OCI-LY3 (cell line): ENCODE measurements at regions not wholly inside any gene's neighbourhood (a gene's known extent, or its start where the extent isn't known, plus 50 kb on each side); places are given as distances from the start of the nearest gene placed in this dataset.

Experiments
- H2AFZ ChIP-seq: fragments of 200-600, 300-600 bp; shearing (Covaris generic); 2 replicates; pipeline ENCODE4 v1.6.0; 2014; ENCODE audit warnings: antibody characterized with exemption, low read depth, low read length
- H3K27ac ChIP-seq: fragments of 200-600, 300-600 bp; sonication (generic); 2 replicates; pipeline ENCODE4 v1.5.1; 2014; ENCODE audit warnings: mild to moderate bottlenecking, low read length, moderate library complexity, mixed read lengths
- H3K27me3 ChIP-seq: fragments of 200-600, 300-600 bp; sonication (generic); 2 replicates; pipeline ENCODE4 v1.6.1; 2014; ENCODE audit warnings: low read depth, low read length, mixed read lengths
- H3K36me3 ChIP-seq: fragments of 200-600, 300-600 bp; sonication (generic); replicated peaks from 2 replicates; pipeline ENCODE3; 2014; ENCODE audit warnings: low read depth, low read length, mixed read lengths
- H3K4me1 ChIP-seq: fragments of 300-600, 200-600 bp; sonication (generic); 2 replicates; pipeline ENCODE4 v1.6.1; 2014; ENCODE audit warnings: low read length, mixed read lengths
- H3K4me2 ChIP-seq: fragments of 200-600, 300-600 bp; sonication (generic); 2 replicates; pipeline ENCODE4 v1.6.1; 2014; ENCODE audit warnings: low read length, mixed read lengths
- H3K4me3 ChIP-seq: fragments of 300-600, 200-600 bp; sonication (generic); 2 replicates; pipeline ENCODE4 v1.5.1; 2014; ENCODE audit warnings: antibody characterized with exemption, mild to moderate bottlenecking, low read length, moderate library complexity
- H3K79me2 ChIP-seq: fragments of 300-600, 200-600 bp; shearing (Covaris generic); 2 replicates; pipeline ENCODE4 v1.6.1; 2014; ENCODE audit warnings: mild to moderate bottlenecking, low read length, mixed read lengths
- H3K9ac ChIP-seq: fragments of 300-600, 200-600 bp; shearing (Covaris generic); 2 replicates; pipeline ENCODE4 v1.6.0; 2014; ENCODE audit warnings: mild to moderate bottlenecking, low read length, moderate library complexity
- H3K9me3 ChIP-seq: fragments of 200-600, 300-600 bp; shearing (Covaris generic); 2 replicates; pipeline ENCODE4 v1.6.1; 2014; ENCODE audit warnings: low read length, mixed read lengths; ENCODE audit not compliant: insufficient read depth
- H4K20me1 ChIP-seq: fragments of 200-600, 300-600 bp; sonication (generic); 2 replicates; pipeline ENCODE4 v1.6.1; 2016; ENCODE audit warnings: low read length, mixed read lengths; ENCODE audit not compliant: insufficient read depth
- EZH2phosphoT487 ChIP-seq: fragments of 200-600 bp; shearing (Covaris generic); IDR thresholded peaks from 2 replicates; pipeline ENCODE4 v1.6.1; 2018; ENCODE audit warnings: antibody characterized with exemption, mixed run types, low read depth
- TF ChIP-seq, protein P1 (sequence below): fragments of 200-600, 300-600 bp; sonication (generic); IDR thresholded peaks from 2 replicates; pipeline ENCODE4 v1.5.1; 2014; ENCODE audit warnings: antibody characterized with exemption, low read length, low read depth

GRCh38 chr20:53718142-53719021, 124.7 kb upstream of the ZNF217 start:
- TF ChIP-seq EZH2phosphoT487: no peak
- TF ChIP-seq, protein P1, sequence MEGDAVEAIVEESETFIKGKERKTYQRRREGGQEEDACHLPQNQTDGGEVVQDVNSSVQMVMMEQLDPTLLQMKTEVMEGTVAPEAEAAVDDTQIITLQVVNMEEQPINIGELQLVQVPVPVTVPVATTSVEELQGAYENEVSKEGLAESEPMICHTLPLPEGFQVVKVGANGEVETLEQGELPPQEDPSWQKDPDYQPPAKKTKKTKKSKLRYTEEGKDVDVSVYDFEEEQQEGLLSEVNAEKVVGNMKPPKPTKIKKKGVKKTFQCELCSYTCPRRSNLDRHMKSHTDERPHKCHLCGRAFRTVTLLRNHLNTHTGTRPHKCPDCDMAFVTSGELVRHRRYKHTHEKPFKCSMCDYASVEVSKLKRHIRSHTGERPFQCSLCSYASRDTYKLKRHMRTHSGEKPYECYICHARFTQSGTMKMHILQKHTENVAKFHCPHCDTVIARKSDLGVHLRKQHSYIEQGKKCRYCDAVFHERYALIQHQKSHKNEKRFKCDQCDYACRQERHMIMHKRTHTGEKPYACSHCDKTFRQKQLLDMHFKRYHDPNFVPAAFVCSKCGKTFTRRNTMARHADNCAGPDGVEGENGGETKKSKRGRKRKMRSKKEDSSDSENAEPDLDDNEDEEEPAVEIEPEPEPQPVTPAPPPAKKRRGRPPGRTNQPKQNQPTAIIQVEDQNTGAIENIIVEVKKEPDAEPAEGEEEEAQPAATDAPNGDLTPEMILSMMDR: no peak
- Histone ChIP-seq H3K4me3 (no peak overlapping the region), H4K20me1 (no peaks in the 10 kb centered on the region), H3K9me3 (no peaks in the 10 kb centered on the region), H3K9ac (no peak overlapping the region), H3K27ac (no peak overlapping the region), H3K4me1 (peaks cover 19% of the 10 kb centered on the region), H3K4me2 (no peak overlapping the region), H2AFZ (no peak overlapping the region), H3K27me3 (no peaks in the 10 kb centered on the region), H3K79me2 (no peaks in the 10 kb centered on the region), H3K36me3 (no peaks in the 10 kb centered on the region)

DNA sequence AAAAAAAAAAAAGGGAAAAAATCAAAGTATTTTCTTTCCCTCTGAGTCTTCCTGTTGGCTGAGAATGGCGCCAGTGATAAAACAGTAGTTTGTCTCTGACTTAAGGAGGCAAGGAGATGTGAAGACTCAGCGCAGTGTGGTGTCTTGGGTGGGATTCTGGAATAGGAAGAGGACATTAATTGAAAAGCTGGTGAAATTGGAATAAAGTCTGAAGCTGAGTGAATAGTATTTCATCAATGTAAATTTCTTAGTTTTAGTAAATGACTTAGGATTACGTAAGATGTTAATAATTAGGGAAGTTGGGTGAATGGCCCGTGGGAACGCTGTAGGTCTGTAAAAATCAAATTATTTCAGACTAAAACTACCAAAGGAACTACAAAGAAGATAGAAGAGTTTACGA, 122.8 kb upstream of the ZNF217 start:
- peaks cover 9% of the 10 kb centered on the region; the same call in 1 of the 2 replicates for H3K27me3 ChIP-seq
- H3K27ac ChIP-seq: no peak overlapping the region
- peaks cover 16% of the 10 kb centered on the region for H3K4me1 ChIP-seq
- H3K4me2 ChIP-seq: no peak overlapping the region
- TF ChIP-seq, protein P1: no peak
- TF ChIP-seq EZH2phosphoT487: no peak
- H3K9me3 ChIP-seq: no peaks in the 10 kb centered on the region
- no peak overlapping the region for H3K4me3 ChIP-seq
- H4K20me1 ChIP-seq: no peaks in the 10 kb centered on the region
- H2AFZ ChIP-seq: no peak overlapping the region
- no peaks in the 10 kb centered on the region for H3K36me3 ChIP-seq
- no peaks in the 10 kb centered on the region for H3K79me2 ChIP-seq
- no peak overlapping the region for H3K9ac ChIP-seq

DNA sequence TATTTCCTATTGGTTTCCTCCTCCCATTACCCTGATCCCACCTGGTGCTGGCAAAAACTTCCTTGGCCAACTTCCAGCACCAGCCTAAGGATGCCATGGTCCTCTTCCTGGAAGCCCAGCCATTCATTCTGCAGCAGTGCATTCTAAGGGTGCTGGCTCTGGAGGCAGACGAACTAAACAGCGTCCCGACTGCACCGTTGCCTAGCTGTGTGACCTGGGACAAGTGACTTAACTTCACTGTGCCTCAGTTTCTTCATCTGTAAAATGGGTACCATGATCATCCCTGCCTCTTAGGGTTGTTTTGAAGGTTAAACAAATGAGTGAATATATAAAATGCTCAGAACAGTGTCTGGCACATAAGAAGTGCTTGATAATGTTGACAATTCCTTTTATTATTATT, 120.9 kb upstream of the ZNF217 start:
- Histone ChIP-seq H2AFZ (no peak overlapping the region), H3K27ac (no peak overlapping the region), H3K27me3 (peaks cover 9% of the 10 kb centered on the region; the same call in 1 of the 2 replicates), H3K9me3 (no peaks in the 10 kb centered on the region), H3K4me3 (no peak overlapping the region), H3K9ac (no peak overlapping the region), H4K20me1 (no peaks in the 10 kb centered on the region), H3K79me2 (no peaks in the 10 kb centered on the region), H3K36me3 (no peaks in the 10 kb centered on the region), H3K4me2 (no peak overlapping the region), H3K4me1 (peaks cover 7% of the 10 kb centered on the region)
- TF ChIP-seq, protein P1: no peak
- no peak for TF ChIP-seq EZH2phosphoT487

GRCh38 chr20:53713328-53714056, 119.9 kb upstream of the ZNF217 start:
- no peaks in the 10 kb centered on the region for H3K79me2 ChIP-seq
- H3K27me3 ChIP-seq: peaks cover 9% of the 10 kb centered on the region; the same call in 1 of the 2 replicates
- no peaks in the 10 kb centered on the region for H4K20me1 ChIP-seq
- no peak overlapping the region for H3K27ac ChIP-seq
- H3K4me3 ChIP-seq: no peak overlapping the region
- peaks cover 6% of the 10 kb centered on the region for H3K4me1 ChIP-seq
- H2AFZ ChIP-seq: no peak overlapping the region
- TF ChIP-seq, protein P1: no peak
- TF ChIP-seq EZH2phosphoT487: no peak
- H3K36me3 ChIP-seq: no peaks in the 10 kb centered on the region
- H3K9ac ChIP-seq: no peak overlapping the region
- no peak overlapping the region for H3K4me2 ChIP-seq
- H3K9me3 ChIP-seq: no peaks in the 10 kb centered on the region
